NCI-H187 (cell line): ENCODE measurements at regions not wholly inside any gene's neighbourhood (a gene's known extent, or its start where the extent isn't known, plus 50 kb on each side); places are given as distances from the start of the nearest gene placed in this dataset.
A peak's percentile ranks its signal among the peaks of the same experiment; 100 is the strongest.

Experiments used
- DNase-seq, 2 experiments: peaks; one replicate each; lab custom pipeline; 2025; lab: John Stamatoyannopoulos, UW

DNA sequence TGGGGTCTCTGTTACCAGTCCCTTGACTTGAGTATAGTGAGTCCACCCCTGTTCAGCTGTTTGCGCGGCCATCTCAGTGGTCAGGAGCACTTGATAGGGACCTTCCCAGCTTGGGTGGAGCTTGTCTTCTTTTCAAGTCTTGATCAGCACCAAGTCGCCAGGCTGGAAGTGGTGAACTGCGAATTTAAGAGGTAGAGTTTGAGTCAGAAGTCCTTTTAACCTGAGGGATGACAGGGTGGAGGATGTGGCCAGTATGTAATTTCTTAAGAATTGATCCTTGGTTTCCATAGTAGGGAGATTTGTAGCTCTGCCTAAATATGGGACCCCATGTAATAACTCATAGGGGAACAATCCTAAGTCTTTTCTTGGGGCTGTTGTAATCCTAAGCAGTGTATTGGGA, 86.3 kb upstream of the XCR1 start:
- no peak for DNase-seq

DNA sequence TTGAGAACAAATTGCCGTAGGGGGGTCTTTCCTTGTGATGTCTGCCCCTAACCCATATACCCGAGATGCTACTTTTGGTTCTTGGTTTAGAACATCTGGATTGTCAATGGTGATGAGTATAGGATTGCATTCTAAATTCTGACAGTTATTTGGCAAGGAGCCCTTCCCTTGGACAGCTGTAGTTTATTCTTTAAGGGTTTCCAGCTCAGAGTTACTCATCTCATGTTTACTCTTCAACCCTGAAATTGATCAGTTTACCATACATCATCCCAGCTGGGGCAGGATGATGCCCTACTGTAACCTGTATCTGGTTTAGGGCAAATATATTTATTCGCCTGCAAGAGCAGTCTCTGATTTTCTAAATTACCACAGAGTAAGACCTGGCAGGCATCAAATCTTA, 85.7 kb upstream of the XCR1 start:
- DNase-seq: no peak

DNA sequence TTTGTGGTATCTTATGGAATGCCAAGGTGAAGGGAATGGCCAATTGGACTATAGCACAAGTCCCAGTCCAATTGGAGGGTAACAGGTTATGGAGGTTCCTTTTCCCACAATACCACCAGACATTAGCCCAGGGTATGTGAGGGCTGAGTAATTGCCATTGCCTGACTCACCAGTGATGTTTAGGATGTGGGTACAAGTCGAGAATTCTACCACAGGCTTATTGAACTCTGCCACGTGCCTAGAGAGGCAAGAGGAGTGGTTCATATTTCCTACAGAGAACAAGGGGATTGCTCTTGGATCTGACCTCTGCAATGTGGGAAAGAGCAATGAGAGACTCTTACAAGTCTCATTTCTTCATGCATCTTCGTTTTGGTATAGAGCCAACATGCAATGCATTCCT, 85.0 kb upstream of the XCR1 start:
- no peak for DNase-seq

DNA sequence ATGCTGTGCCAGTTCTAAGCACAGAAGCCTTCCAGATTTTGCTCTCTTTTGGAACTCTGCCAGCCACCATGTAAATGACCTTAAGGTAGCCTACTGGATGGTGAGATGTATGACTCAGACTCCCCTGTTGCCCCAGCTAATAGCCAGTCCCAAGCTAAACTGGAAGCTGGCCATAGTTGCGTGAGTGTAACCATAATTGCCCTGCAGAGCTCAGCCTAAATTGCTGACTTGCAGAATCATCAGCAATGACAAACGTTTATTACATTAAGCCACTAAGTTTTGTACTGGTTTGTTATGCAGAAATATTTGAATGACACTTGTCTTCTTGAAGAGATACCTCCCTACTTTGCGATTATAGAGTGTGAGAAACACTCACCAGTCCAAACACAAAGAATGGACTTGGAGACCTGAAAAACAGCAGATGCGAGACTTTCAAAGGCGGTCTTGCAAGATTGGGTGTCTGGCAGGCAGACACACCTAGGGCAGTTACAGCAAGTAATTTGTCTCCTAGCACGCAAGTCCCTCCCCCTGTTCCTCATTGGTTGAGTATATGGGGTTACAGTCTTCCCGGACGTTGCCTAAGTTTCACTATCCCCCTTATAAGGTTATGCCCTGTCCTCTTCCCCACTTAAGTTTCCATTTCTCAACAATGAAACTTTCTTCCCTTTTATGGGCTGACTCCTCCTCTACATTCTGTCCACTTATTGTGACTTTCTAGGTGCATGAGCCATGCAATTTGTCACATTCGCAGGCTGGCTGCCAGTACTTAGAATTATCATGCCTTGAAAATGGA, 83.6 kb upstream of the XCR1 start:
- DNase-seq: no peak

DNA sequence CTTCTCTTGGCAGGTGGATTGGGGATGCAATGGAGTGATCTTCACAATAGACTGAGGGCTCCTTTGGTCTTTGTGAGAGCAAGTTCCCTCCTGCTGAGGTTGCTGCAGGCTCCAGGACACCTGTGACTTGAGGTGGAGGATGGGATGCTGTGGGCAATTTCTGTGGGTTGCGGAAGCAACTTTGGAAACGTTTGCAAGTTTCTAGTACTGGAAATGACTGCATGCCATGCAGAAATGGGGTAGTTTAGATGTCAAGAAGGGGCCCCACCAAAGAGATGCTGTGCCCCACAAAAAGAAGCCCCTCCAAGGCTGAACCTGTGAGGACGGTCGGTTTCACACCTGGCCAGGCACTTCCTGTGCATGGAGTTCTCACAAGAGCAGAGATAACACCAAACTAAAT, 80.4 kb upstream of the XCR1 start:
- no peak for DNase-seq

DNA sequence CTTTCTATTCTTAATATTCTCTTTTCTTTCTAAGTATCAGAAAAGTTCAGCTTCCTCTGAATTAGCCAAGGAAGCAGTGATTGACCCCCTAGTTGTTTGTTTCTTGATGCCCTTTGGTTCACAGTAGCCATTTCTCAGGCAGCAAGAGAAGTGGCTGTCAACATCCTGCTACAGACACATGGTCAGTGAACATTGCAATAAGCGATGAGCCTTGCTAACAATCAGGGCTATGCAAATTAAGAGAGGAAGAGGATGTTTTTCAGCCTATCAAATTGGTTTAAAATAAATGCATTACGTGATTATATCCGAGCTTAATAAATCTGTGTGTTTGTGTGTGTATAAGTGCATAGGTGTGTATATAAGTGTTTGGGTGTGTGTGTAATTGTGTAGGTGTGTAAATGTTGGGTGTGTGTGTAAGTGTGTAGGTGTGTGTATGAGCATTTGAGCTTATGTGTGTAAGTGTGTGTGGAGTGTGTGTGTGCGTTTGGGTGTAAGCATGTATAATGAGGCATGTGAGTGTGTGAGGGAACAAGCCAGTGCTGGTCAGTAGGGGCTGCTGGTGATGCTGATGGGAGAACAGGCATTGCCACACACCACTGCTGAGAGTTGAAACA, 78.1 kb upstream of the XCR1 start:
- DNase-seq: no peak

DNA sequence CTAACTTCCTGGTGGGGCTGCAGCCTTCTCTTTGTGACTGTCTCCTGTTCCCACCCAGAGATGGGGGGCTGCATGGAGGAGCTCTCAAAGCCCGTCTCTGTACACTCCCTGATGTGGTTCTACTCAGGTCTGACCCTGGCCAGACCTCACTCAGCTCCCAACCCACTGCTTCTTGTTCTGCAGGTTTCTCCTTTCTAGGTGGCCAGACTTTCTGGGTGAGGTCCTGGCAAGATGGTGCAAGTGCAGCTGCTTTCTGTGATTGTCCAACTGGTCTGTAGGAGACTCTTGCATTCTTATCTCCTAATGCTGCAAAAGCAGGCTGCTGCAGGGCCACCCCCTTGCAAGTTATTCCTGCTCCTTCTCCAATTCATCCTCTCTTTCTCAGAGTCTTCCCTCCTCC, 77.4 kb upstream of the XCR1 start:
- DNase-seq: no peak

DNA sequence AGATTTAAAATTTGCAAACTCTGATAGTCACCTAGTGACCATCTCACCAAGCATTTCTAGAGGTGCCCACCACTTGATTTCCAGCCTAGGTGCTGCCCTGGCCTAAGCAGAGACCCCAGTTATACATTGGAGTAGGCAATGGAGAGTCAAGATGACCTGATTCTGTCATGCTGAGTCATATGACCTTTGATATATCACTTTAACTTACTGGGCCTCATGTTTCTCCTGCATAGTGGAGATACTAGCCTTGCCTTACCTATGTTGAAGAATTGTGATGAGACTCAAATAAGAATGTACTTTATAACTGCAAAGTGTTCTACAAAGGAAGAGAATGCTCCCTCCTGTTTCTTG, 75.5 kb upstream of the XCR1 start:
- no peak for DNase-seq

DNA sequence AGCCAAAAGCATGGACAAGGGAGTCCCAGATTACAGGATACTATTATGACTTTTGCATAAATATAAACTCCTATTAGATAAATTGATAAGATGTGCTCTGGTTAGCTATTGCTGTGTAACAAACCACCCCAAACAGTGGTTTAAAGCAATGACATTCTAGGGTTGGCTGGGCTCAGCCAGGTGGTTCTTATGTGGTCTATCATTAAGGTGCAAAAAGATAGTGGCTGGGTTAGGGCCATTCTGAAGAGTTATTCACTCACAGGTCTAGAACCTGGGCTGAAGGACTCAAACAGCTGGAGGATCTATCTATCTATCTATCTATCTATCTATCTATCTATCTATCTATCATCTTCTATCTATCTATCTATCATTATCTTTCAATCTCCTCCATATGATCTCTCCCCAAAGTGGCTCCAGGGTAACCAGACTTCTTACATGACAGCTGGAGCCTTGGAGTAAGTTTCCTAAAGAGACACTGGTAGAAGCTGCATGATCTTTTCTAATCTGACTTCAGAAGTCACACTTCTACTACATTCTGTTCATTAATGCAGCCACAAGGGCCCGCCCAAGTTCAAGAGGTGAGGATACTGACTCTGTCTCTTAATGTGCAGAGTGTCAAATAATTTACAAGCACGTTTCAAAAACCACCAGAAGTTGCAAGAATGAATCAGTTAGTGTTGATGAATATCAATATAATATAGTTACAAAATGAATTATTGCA, 74.9 kb upstream of the XCR1 start:
- no peak for DNase-seq

DNA sequence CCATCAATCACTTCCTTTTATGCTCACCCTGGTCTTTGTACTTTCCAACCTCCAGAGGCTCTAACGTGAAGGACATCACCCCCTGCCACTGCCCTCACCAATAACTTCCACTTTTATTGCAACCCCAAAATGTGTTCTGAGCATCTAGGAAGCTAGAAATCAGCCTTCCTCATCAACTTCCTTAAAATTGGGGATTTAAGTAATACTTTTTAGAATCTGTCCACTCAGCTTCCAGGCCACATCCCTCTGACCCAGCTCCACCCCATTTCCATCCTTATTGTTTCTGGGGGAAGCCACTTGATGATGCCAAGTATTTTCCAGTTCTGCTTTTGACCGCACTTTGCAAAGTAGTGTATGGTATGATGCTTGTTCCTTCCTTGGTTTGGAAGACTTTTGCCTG, 73.5 kb upstream of the XCR1 start:
- no peak for DNase-seq

DNA sequence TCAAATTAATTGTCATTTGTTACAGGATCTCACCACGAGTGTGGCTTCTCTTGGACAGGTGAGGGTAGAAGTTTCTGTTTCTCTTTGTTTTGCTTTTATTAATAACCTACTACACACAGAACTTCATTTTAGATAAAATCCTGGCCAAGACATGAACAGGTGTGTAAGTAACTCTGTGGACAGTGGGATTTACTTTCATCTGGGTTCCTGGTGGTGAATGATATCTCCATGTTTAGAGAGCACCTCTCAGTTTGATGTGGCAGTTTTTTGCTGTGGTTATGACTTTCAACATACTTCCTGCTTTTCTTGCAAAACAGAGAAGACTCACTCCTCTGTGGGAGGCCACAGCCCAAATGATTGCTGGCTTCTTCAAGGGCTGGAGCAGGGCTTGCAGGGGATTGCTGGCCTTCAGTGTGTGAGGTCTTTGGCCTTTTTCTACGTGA, 71.1 kb upstream of the XCR1 start:
- DNase-seq: no peak

DNA sequence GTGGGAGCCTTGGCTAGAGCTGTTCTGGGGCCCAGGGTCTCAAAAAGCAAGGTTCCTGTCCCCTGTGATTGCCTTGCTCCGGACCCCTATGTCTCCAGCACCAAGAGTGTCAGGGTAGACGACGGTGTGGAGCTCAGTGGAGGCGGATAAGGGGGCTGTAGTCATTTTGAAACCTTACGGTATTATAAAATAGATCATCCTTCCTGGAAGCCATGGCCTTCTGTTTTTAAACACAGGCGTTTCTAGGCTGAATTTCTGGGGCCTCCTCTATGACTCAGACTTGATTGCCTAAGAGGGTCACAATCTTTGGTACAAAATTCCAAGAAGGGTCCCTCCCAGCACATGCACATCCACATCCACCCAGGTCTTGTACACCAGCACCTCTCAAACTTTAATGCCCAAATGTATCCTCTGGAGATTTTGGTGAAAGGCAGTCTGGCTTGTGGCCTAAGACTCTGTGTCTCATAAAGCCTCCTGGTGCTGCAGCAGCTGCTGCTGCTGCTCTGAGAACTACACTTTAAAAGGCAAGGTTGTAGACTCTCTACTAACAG, 70.5 kb upstream of the XCR1 start:
- no peak for DNase-seq

DNA sequence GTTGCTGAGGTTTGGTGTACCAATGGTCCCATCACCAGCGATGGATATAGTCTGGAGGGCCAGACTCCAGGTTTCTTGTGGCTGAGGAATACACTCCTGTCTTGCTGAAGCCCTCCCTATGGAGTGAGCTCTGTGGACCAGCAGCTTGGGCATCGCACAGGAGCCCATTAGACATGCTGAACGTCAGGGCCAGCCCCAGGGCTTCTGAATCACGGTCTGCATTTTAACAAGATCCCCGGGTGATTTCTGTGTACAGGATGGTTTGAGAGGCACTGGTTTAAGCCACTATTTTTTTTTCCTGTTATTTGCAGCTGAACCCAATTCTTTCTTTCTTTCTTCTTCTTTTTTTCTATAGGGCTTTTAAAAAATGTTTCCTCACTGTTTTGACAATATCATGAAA, 69.5 kb upstream of the XCR1 start:
- no peak for DNase-seq

DNA sequence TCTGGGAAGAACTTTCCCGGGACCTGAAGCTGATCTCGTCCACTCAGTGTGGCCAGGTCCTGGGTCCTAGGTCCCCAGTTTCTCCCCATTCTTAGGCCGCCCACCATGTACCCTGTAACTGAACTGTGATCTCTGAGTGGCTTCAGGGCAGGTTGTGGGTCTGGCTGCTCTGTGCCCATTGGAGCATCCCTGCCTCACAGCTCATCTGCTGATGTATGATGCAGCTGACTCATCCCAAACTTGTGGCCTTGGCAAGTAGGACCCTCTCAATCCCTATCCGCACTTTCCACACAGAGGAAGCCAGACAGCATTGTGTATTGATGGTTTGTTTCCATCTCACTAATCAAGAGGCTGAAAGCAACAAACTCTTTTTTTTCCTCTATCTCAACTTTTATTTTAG, 69.1 kb upstream of the XCR1 start:
- no peak for DNase-seq

DNA sequence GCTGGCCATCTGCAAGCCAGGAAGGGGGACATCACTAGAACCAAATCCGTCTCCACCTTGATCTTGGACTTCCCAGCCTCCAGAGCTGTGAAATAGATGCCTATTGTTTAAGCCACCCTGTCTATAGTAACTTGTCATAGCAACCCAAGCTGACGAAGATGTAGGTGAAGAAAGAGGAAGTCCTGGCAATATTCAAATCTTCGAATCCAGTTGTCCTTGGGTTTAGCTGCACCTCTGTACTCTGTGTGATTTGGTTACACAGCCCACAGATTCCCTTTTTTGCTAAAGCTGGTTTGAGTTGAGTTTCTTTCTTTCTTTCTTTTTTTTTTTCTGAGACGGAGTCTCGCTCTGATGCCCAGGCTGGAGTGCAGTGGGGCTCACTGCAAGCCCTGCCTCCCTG, 68.0 kb upstream of the XCR1 start:
- DNase-seq: no peak

DNA sequence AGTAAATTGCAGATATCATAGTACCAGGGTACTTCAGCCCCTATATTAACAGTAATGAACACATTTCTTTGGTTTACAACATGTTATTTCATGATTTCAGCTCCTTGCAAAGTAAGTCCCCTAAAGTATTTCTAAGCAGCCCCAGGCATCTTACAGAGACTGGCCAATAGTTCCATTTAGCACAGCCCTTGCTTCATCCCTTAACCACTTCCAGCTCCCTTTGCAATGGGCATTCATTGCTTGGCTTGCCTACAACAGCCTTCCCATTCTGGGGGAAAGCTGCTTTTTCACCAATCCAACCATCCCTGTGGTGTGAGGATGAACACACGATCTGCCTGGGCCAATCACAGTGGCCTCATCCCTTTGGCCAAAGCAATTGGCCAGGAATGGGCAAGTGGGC, 67.2 kb upstream of the XCR1 start:
- no peak for DNase-seq

DNA sequence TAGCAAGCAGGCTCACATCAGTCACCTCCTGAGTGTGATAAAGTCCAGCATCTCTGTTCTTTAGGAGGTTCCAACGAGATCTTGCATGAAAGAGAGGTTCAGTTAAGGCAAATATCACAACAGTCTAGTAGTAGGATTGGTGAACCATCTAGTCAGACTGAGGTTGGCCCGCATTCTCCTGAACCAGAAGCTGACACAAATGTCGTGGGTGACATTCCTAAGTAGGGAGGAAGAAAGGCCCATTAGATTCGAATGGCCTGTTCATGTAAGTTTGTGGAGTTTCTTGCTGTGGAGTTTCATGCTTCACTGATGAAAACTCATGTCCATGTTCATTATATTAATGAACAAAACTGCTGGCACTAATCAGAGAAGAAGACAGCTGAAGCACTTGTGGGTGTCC, 66.7 kb upstream of the XCR1 start:
- DNase-seq: no peak

DNA sequence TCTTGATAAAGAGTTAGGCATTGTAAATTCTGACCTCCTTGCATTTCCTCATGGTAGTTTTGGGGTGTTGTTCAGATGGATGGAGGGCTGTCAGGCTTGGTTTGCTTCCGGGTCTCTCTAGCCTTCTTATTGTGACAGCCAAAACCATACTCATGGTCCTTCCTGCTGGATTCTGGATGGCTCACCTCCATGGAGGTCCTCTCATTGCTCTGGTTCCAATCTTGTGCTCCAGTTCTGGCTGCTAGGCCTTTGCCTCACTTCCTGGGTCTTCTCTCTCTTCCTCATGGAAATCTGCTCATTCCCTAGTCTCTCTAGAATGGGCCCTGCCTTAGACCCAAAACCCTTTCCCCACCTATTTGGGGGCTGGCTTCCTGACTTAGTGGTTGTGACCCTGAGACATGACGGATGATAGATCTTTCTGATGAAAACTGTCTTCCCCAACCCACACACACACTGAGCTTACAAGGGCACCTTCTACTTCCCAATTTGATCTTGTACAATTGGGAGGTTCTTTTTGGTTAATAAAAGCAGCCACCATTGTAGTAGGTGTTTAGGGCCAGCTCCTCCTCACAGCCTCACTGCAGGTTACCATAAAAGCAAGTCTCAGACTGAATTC, 66.2 kb upstream of the XCR1 start:
- no peak for DNase-seq

DNA sequence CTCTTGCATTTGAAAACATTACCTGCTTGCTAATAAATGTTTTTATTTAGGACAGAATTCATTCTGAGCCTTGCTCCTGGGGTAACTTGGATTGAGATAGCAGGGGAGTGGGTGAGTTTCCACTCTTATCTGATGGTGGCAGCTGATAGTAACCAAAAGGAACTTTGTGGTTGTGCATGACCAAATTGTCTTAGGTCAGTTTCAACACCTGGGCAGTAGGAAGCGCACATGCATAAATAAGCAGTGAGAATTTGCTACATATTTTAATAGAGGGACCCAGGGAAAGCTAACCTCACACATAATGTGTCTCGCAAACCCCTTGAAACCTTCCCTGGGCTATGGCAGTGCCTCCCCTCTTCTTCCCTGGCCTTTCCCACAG, 65.4 kb upstream of the XCR1 start:
- no peak for DNase-seq

DNA sequence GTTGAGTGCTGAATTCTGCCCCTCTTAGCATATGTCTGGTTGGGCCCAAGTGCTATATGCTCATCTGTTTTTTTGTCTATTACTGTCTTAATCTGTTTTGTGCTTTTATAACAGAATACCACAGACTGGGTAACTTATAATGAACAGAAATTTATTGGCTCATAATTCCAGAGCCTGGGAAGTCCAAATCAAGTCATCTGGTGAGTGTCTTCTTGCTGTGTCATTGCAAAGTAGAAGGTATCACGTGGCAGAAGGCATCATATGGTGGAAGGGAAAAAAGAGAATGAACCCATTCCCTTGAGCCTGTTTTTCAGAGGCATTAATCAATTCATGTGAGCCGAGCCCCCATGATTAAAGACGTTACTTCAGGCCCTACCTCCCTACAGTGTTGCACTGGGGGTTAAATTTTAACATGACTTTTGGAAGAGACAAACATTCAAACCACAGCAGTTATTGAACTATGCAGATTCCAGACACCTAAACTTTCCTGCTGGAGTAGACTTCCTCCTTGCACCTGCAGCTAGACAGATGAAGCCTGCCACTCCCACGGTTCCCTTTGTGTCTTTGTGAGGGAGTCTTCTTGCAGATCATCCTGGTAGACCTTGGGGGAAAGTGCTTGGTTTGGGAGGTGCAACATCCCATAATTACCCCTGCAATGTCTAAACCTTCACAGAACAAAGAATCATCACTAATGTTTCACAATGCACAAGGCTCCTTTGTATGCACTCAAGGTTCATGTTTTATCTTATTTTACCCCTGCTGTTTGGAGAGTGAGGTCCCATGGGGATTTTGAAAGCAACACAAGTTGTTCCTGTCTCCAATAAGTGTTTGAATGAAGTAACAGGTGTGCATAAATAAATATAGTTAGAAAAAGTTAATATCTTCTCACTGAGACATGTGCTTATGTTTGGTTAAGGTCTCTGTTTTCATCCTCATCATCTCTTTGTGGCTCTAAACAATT, 64.7 kb upstream of the XCR1 start:
- DNase-seq: peak in 1 of 2 experiments; percentile 15

DNA sequence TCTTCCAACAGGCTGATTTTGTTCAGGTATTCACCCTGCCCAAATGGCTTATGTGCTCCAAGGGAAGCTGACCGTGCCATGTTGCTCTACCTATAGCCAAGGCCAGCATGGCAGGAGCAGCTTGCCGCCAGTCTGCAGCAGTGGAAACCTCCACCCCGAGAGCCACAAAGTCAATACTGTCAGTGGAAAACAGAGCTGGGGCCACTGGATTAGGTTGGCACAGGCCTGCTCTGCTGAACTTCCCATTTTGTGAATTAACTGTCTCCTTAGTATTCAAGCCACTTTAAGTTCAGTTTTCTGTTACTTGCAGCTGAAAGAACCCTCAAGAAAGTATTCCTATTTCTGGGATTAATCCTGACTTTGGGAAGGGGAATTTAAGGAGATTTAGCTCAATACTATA, 63.8 kb upstream of the XCR1 start:
- DNase-seq: no peak

DNA sequence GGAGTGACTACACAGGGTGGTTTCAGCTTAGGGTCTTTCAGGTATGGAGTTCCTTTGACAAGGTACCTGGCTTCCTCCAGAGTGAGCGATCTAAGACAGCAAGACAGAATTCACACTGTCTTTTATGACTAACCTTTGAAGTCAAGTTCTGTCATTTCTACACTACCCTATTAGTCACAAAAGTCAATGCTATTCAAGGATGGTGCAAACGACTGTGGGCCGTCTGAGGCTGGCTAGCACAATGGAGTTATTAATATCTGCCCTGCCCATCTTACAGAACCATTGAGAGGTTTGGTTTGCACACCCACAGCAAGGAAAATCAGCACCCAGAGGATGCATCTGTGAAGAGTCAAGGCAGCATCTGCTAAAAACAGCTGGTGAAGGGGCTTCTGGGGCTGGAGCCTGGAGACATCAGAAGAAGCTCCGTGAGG, 62.9 kb upstream of the XCR1 start:
- DNase-seq: no peak
